Hepatocyte (in vitro differentiated cells): ENCODE measurements at regions not wholly inside any gene's neighbourhood (a gene's known extent, or its start where the extent isn't known, plus 50 kb on each side); places are given as distances from the start of the nearest gene placed in this dataset.

Experiments
- EZH2 ChIP-seq: fragments of 200-600 bp; sonication (generic); IDR thresholded peaks from 2 replicates; pipeline ENCODE4 v1.6.1; 2016; ENCODE audit warnings: antibody characterized with exemption, mild to moderate bottlenecking, borderline replicate concordance
- EZH2phosphoT487 ChIP-seq: fragments of 200-600 bp; sonication (generic); IDR thresholded peaks from one replicate; pipeline ENCODE4 v1.6.1; 2018; ENCODE audit warnings: antibody characterized with exemption, mild to moderate bottlenecking, low read depth, moderate library complexity; ENCODE audit not compliant: unreplicated experiment, severe bottlenecking
- TF ChIP-seq, protein P1 (sequence below): fragments of 200-600 bp; sonication (generic); IDR thresholded peaks from 2 replicates; pipeline ENCODE4 v1.5.1; 2016; ENCODE audit warnings: antibody characterized with exemption, mild to moderate bottlenecking; ENCODE audit not compliant: poor library complexity

DNA sequence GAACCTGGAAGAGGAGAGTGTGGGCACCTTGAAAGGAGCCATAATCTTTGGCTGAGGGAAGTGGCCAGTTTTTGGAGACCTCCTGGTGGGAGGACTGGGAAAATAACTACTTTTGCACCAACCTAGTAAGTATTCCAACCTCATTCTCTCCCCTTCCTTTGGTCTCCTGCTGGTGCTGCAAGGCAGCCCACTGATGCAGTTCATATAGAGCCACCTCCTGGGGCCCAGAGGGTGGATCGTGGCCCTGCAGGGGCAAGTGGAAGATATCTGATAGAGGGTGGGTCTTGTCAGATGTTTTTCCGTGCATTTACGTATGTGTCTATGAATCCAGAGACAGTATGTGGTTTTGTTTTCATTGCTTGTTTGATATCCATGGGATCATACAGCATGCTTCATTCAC, 172.8 kb upstream of the PITX1 start:
- TF ChIP-seq, protein P1, sequence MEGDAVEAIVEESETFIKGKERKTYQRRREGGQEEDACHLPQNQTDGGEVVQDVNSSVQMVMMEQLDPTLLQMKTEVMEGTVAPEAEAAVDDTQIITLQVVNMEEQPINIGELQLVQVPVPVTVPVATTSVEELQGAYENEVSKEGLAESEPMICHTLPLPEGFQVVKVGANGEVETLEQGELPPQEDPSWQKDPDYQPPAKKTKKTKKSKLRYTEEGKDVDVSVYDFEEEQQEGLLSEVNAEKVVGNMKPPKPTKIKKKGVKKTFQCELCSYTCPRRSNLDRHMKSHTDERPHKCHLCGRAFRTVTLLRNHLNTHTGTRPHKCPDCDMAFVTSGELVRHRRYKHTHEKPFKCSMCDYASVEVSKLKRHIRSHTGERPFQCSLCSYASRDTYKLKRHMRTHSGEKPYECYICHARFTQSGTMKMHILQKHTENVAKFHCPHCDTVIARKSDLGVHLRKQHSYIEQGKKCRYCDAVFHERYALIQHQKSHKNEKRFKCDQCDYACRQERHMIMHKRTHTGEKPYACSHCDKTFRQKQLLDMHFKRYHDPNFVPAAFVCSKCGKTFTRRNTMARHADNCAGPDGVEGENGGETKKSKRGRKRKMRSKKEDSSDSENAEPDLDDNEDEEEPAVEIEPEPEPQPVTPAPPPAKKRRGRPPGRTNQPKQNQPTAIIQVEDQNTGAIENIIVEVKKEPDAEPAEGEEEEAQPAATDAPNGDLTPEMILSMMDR: no peak
- no peak for TF ChIP-seq EZH2
- no peak for TF ChIP-seq EZH2phosphoT487
